ENCODE measurements at regions not wholly inside any gene's neighbourhood (a gene's known extent, or its start where the extent isn't known, plus 50 kb on each side); places are given as distances from the start of the nearest gene placed in this dataset.

- TF ChIP-seq, protein P1, sequence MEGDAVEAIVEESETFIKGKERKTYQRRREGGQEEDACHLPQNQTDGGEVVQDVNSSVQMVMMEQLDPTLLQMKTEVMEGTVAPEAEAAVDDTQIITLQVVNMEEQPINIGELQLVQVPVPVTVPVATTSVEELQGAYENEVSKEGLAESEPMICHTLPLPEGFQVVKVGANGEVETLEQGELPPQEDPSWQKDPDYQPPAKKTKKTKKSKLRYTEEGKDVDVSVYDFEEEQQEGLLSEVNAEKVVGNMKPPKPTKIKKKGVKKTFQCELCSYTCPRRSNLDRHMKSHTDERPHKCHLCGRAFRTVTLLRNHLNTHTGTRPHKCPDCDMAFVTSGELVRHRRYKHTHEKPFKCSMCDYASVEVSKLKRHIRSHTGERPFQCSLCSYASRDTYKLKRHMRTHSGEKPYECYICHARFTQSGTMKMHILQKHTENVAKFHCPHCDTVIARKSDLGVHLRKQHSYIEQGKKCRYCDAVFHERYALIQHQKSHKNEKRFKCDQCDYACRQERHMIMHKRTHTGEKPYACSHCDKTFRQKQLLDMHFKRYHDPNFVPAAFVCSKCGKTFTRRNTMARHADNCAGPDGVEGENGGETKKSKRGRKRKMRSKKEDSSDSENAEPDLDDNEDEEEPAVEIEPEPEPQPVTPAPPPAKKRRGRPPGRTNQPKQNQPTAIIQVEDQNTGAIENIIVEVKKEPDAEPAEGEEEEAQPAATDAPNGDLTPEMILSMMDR (conservative IDR thresholded peaks at IDR 0.05 in 1 of 2, IDR thresholded peaks at IDR 0.05 in 1 of 2; ENCODE audit: extremely low read depth in 1 of 2, insufficient read depth in 1 of 2, low read depth in 1 of 2, low read length in 2 of 2) = peak in 1 of 2 donors; percentile 20
- no peak for TF ChIP-seq EZH2 (IDR thresholded peaks at IDR 0.05; ENCODE audit: borderline replicate concordance, low read length)
Observed at GRCh38 chr4:20075248-20075871, 176.3 kb upstream of the SLIT2 start.
